GM19395 (cell line): ENCODE measurements at regions not wholly inside any gene's neighbourhood (a gene's known extent, or its start where the extent isn't known, plus 50 kb on each side); places are given as distances from the start of the nearest gene placed in this dataset.

Experiments
- ATAC-seq: cut with Tn5 transposase; IDR thresholded peaks from one replicate; pipeline ENCODE4 v1.9.1; 2021; ENCODE audit warnings: mild to moderate bottlenecking, moderate library complexity; ENCODE audit not compliant: unreplicated experiment

- ATAC-seq: no peak
Observed at GRCh38 chr5:89996890-89997289, 412.7 kb downstream of the CETN3 start.

GRCh38 chr5:89996335-89996734 is 413.2 kb downstream of the CETN3 start:
- ATAC-seq: no peak

- no peak for ATAC-seq
Observed at GRCh38 chr5:89994266-89994665, 415.3 kb downstream of the CETN3 start.

GRCh38 chr5:89992201-89992600 is 417.4 kb downstream of the CETN3 start:
- ATAC-seq: no peak

- no peak for ATAC-seq
Observed at GRCh38 chr5:89991592-89991991, 418.0 kb downstream of the CETN3 start.

DNA sequence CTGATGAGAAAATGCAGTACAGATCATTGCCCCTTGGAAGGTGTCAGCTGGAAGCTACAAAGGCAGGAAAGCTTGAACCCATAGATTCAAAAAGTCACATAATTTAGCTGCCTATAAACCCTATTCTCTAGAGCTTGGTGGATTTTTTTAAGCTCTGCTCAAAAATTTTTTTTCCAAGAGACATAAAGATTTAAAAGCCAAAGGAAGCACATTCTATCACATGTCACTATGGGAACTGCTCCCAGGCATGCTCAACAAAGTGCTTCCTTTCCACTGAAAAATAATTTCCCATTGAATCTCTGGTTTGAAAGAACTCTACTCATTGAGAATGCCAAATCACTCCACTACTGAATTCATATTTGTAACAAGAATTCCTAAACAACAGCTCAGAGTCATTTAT is 419.8 kb downstream of the CETN3 start:
- ATAC-seq: no peak

- ATAC-seq: no peak
Observed at GRCh38 chr5:89988998-89989655, 420.4 kb downstream of the CETN3 start.

GRCh38 chr5:89988129-89988810 is 421.3 kb downstream of the CETN3 start:
- ATAC-seq: no peak

DNA sequence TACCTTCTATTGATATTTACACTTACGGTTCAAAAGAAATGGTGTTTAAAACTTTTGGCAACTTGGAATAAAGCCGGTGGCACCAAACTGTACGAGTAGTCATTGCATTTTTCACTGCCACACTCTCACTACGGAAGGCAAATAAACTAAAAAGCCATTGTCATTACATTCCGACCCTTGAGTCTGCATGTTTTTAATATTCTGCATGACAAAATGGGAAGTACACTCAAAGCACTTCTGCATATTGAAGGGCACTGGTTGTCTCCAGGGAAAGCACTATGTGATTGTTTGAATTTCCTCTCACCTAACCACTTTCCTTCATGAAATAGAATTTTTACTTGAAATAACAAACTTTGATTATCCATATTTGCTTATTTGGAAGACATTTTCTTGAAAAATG is 426.3 kb downstream of the CETN3 start:
- no peak for ATAC-seq

- no peak for ATAC-seq
Observed at GRCh38 chr5:89981878-89982773, 427.4 kb downstream of the CETN3 start.

DNA sequence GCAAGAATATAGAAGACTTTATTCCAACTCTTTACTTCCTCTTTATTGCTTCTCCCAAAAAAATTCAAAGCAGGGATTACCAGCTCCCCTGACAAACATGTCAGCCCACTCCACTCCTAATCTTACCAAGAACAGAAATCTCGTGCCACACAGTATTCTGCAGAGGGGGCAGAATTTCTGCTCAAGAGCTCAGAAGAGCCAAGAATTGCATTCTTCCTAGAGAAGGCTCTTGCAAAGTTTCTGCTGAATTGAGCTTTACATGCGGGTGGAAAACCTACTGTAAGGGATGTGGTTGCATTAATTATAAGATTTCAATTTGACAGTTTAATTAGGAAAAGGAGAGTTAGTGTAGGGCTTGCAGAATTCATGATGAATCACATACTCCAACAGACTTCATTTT is 428.5 kb downstream of the CETN3 start:
- no peak for ATAC-seq

- ATAC-seq: no peak
Observed at GRCh38 chr5:89973516-89973915, 436.0 kb downstream of the CETN3 start.

- ATAC-seq: no peak
Observed at GRCh38 chr5:89972901-89973300, 436.7 kb downstream of the CETN3 start.

GRCh38 chr5:89968958-89969381 is 440.6 kb downstream of the CETN3 start:
- ATAC-seq: no peak

DNA sequence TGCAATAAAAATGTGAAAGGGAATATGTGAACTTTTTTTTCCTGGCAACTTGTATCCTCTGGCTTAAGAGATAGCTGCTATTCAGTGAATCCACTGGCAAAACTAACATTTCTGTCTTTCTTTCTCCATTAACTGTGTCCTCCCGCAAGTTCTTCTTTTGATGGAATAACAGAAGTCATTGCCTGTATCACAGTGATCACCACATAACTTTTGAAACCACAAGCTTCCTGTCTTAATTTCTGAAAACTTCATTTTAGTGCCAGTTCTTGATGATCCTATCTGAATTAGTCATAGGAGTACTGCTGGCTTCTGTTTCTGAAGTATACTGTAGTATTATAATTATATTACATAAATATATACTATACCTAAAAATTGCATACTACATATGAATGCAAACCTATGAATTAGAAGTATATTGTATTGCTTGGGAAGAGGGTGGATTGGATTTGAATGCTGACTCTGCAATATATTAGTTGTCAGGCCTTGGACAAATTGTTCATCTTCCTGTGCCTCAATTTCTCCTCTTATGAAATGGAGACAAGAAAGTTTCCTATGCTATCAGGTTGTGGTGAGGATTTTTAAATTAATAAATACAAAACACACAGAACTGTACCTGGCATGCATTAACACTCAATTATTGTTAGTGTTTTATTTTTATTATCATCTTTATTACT is 441.6 kb downstream of the CETN3 start:
- no peak for ATAC-seq

DNA sequence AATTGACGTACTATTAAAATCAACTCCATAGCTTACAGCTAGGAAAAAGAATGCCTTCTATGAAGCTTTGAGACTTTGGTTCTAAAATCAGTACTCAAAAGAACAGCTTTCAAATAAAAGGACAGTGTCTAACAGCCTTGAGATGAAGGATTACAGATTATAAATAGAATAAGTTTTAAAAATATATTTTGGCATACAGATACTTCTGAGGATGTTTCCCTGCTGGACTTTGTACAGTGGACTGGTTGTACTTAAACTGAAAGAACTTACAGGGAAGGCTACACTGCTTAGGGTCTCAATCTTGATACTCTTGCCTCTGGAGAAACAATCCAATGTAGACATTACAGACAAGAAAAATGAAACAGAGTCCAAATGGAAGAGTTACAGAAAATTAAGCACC is 452.7 kb downstream of the CETN3 start:
- no peak for ATAC-seq

- no peak for ATAC-seq
Observed at GRCh38 chr5:89954916-89955315, 454.6 kb downstream of the CETN3 start.

GRCh38 chr5:89951876-89952275 is 457.7 kb downstream of the CETN3 start:
- ATAC-seq: no peak

- ATAC-seq: no peak
Observed at GRCh38 chr5:89950234-89950633, 459.3 kb downstream of the CETN3 start.

DNA sequence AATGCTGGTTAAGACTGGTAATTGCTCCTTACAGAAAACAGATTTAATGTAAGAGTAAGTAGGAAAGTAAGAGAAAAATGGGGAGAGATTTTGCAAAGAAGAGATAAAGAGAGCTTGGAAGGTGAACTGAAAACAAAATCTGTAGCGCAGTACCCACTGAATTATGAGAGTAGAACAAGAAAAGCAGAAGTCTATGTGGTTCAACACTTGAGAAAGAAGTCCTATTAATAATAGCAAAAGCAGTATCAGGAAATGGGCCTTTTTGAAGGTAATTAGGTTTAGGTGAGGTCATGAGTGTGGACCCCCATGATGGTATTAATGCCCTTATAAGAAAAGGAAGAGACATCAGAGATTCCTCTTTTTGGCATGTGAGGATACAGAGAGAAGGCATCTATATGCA is 460.6 kb downstream of the CETN3 start:
- no peak for ATAC-seq

DNA sequence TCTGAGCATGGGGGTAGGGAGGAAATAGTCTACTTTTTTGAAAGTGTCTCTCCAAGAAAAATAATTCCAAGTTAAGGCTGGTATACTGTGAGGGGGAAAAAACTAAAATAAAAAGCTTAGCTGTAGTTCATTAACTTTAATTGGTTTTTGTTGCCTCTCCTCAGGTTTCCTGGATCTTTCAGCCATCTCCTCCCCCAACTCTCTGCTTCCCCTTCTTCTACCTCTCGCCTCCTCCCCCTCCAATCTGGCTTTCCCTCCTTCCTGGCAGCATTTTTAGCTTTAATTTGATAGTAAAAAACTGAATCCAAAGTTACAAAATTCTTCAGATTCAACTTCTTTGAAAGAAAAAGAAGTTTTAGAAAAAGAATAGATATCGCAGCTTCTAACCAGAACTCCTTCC is 462.6 kb downstream of the CETN3 start:
- no peak for ATAC-seq
